Activated naive CD4-positive, alpha-beta T cell treated with anti-CD3 and anti-CD28 coated beads, Interleukin-2, amount 10 ng/mL, durations not matched to agents 7 days and 5 days (primary cell): ENCODE measurements at regions not wholly inside any gene's neighbourhood (a gene's known extent, or its start where the extent isn't known, plus 50 kb on each side); places are given as distances from the start of the nearest gene placed in this dataset.

Source experiments
- CTCF ChIA-PET: fragments of 350-600 bp; sonication (Branson Sonifier 250); formaldehyde crosslinking; loops from one replicate; lab custom pipeline; 2021; ENCODE audit warnings: antibody characterized with exemption; lab: Charles Lee
- DNase-seq: peaks from one replicate; pipeline ENCODE4 v3.0.0-alpha.2; 2020
- H3K27ac Mint-ChIP-seq: one replicate; pipeline ENCODE4 v1.8.0; 2021; ENCODE audit warnings: mild to moderate bottlenecking, moderate library complexity, mixed read lengths
- H3K27me3 Mint-ChIP-seq: one replicate; pipeline ENCODE4 v1.8.0; 2021; ENCODE audit warnings: mild to moderate bottlenecking, mixed read lengths
- H3K36me3 Mint-ChIP-seq: one replicate; pipeline ENCODE4 v1.8.0; 2021; ENCODE audit warnings: mixed read lengths
- H3K4me1 Mint-ChIP-seq: one replicate; pipeline ENCODE4 v1.8.0; 2021; ENCODE audit warnings: mixed read lengths
- H3K4me3 Mint-ChIP-seq: one replicate; pipeline ENCODE4 v1.8.0; 2021; ENCODE audit warnings: mild to moderate bottlenecking, moderate library complexity, mixed read lengths
- H3K9me3 Mint-ChIP-seq: one replicate; pipeline ENCODE4 v1.8.0; 2021; ENCODE audit warnings: mixed read lengths

- Mint-ChIP-seq H3K9me3 (peaks cover 2% of the 10 kb centered on the region), H3K4me3 (no peak overlapping the region), H3K36me3 (no peaks in the 10 kb centered on the region), H3K4me1 (no peaks in the 10 kb centered on the region), H3K27ac (no peak overlapping the region), H3K27me3 (no peaks in the 10 kb centered on the region)
- no peak for DNase-seq
- CTCF ChIA-PET = no interaction called here
Measured at GRCh38 chr3:161969867-161970266, 473.3 kb downstream of the OTOL1 start.

- DNase-seq = no peak
- no peak overlapping the region for H3K27ac Mint-ChIP-seq
- H3K4me3 Mint-ChIP-seq = no peak overlapping the region
- H3K27me3 Mint-ChIP-seq = no peaks in the 10 kb centered on the region
- no peaks in the 10 kb centered on the region for H3K4me1 Mint-ChIP-seq
- CTCF ChIA-PET = no interaction called here
- no peaks in the 10 kb centered on the region for H3K36me3 Mint-ChIP-seq
- H3K9me3 Mint-ChIP-seq = peaks cover 1% of the 10 kb centered on the region
Measured at GRCh38 chr3:161975201-161975600, 478.6 kb downstream of the OTOL1 start.

GRCh38 chr3:161977063-161977462 lies 480.5 kb downstream of the OTOL1 start:
- H3K36me3 Mint-ChIP-seq = no peaks in the 10 kb centered on the region
- DNase-seq = no peak
- peaks cover 1% of the 10 kb centered on the region for H3K9me3 Mint-ChIP-seq
- H3K4me1 Mint-ChIP-seq = no peaks in the 10 kb centered on the region
- H3K27ac Mint-ChIP-seq = no peak overlapping the region
- H3K4me3 Mint-ChIP-seq = no peak overlapping the region
- H3K27me3 Mint-ChIP-seq = no peaks in the 10 kb centered on the region
- CTCF ChIA-PET = no interaction called here

- no peak overlapping the region for H3K27ac Mint-ChIP-seq
- H3K4me1 Mint-ChIP-seq = no peaks in the 10 kb centered on the region
- CTCF ChIA-PET = no interaction called here
- DNase-seq = no peak
- peaks cover 1% of the 10 kb centered on the region for H3K9me3 Mint-ChIP-seq
- H3K36me3 Mint-ChIP-seq = no peaks in the 10 kb centered on the region
- no peaks in the 10 kb centered on the region for H3K27me3 Mint-ChIP-seq
- H3K4me3 Mint-ChIP-seq = no peak overlapping the region
Measured at GRCh38 chr3:161977850-161978249, 481.2 kb downstream of the OTOL1 start.

- no peak overlapping the region for H3K4me3 Mint-ChIP-seq
- no peaks in the 10 kb centered on the region for H3K4me1 Mint-ChIP-seq
- CTCF ChIA-PET = no interaction called here
- H3K9me3 Mint-ChIP-seq = no peaks in the 10 kb centered on the region
- no peaks in the 10 kb centered on the region for H3K36me3 Mint-ChIP-seq
- DNase-seq = no peak
- H3K27ac Mint-ChIP-seq = no peak overlapping the region
- no peaks in the 10 kb centered on the region for H3K27me3 Mint-ChIP-seq
Measured at GRCh38 chr3:161987933-161988332, 491.3 kb downstream of the OTOL1 start.

- CTCF ChIA-PET = no interaction called here
- no peaks in the 10 kb centered on the region for H3K36me3 Mint-ChIP-seq
- no peak overlapping the region for H3K27ac Mint-ChIP-seq
- H3K9me3 Mint-ChIP-seq = no peaks in the 10 kb centered on the region
- no peaks in the 10 kb centered on the region for H3K4me1 Mint-ChIP-seq
- DNase-seq = no peak
- no peaks in the 10 kb centered on the region for H3K27me3 Mint-ChIP-seq
- no peak overlapping the region for H3K4me3 Mint-ChIP-seq
Measured at GRCh38 chr3:161989012-161989411, 492.4 kb downstream of the OTOL1 start.

GRCh38 chr3:161990036-161990435 lies 493.4 kb downstream of the OTOL1 start:
- Mint-ChIP-seq H3K36me3 (no peaks in the 10 kb centered on the region), H3K4me1 (no peaks in the 10 kb centered on the region), H3K27me3 (no peaks in the 10 kb centered on the region), H3K4me3 (no peak overlapping the region), H3K27ac (no peak overlapping the region), H3K9me3 (no peaks in the 10 kb centered on the region)
- CTCF ChIA-PET = no interaction called here
- no peak for DNase-seq

GRCh38 chr3:161991901-161992540 lies 495.4 kb downstream of the OTOL1 start:
- no peak for DNase-seq
- Mint-ChIP-seq H3K4me3 (no peak overlapping the region), H3K36me3 (no peaks in the 10 kb centered on the region), H3K9me3 (no peaks in the 10 kb centered on the region), H3K27ac (no peak overlapping the region), H3K27me3 (no peaks in the 10 kb centered on the region), H3K4me1 (no peaks in the 10 kb centered on the region)
- CTCF ChIA-PET = no interaction called here

GRCh38 chr3:161999846-162000245 lies 503.2 kb downstream of the OTOL1 start:
- no peaks in the 10 kb centered on the region for H3K36me3 Mint-ChIP-seq
- no peaks in the 10 kb centered on the region for H3K4me1 Mint-ChIP-seq
- H3K9me3 Mint-ChIP-seq = peaks cover 18% of the 10 kb centered on the region
- H3K4me3 Mint-ChIP-seq = no peak overlapping the region
- no peaks in the 10 kb centered on the region for H3K27me3 Mint-ChIP-seq
- no peak overlapping the region for H3K27ac Mint-ChIP-seq
- CTCF ChIA-PET = no interaction called here
- DNase-seq = no peak

GRCh38 chr3:162007722-162008121 lies 511.1 kb downstream of the OTOL1 start:
- CTCF ChIA-PET = no interaction called here
- H3K9me3 Mint-ChIP-seq = peaks cover 5% of the 10 kb centered on the region
- H3K4me1 Mint-ChIP-seq = no peaks in the 10 kb centered on the region
- no peak overlapping the region for H3K4me3 Mint-ChIP-seq
- no peak overlapping the region for H3K27ac Mint-ChIP-seq
- H3K36me3 Mint-ChIP-seq = no peaks in the 10 kb centered on the region
- H3K27me3 Mint-ChIP-seq = no peaks in the 10 kb centered on the region
- no peak for DNase-seq

- Mint-ChIP-seq H3K4me1 (no peaks in the 10 kb centered on the region), H3K27ac (no peak overlapping the region), H3K4me3 (no peak overlapping the region), H3K9me3 (peaks cover 3% of the 10 kb centered on the region), H3K27me3 (no peaks in the 10 kb centered on the region), H3K36me3 (no peaks in the 10 kb centered on the region)
- no peak for DNase-seq
- CTCF ChIA-PET = no interaction called here
Measured at GRCh38 chr3:162012633-162013032, 516.0 kb downstream of the OTOL1 start.

GRCh38 chr3:162014284-162014683 lies 517.7 kb downstream of the OTOL1 start:
- H3K27me3 Mint-ChIP-seq = no peaks in the 10 kb centered on the region
- H3K27ac Mint-ChIP-seq = no peak overlapping the region
- no peaks in the 10 kb centered on the region for H3K36me3 Mint-ChIP-seq
- CTCF ChIA-PET = no interaction called here
- H3K4me1 Mint-ChIP-seq = no peaks in the 10 kb centered on the region
- no peak overlapping the region for H3K4me3 Mint-ChIP-seq
- no peak for DNase-seq
- peaks cover 3% of the 10 kb centered on the region for H3K9me3 Mint-ChIP-seq

GRCh38 chr3:162015856-162016255 lies 519.2 kb downstream of the OTOL1 start:
- CTCF ChIA-PET = no interaction called here
- no peak for DNase-seq

GRCh38 chr3:162019817-162020216 lies 523.2 kb downstream of the OTOL1 start:
- Mint-ChIP-seq H3K27me3 (no peaks in the 10 kb centered on the region), H3K4me1 (no peaks in the 10 kb centered on the region), H3K36me3 (no peaks in the 10 kb centered on the region), H3K4me3 (no peak overlapping the region), H3K9me3 (peaks cover 2% of the 10 kb centered on the region), H3K27ac (no peak overlapping the region)
- no peak for DNase-seq
- CTCF ChIA-PET = no interaction called here

More at GRCh38 chr3:162015856-162016255, 519.2 kb downstream of the OTOL1 start:
- Mint-ChIP-seq H3K27me3 (no peaks in the 10 kb centered on the region), H3K4me3 (no peak overlapping the region), H3K9me3 (peaks cover 4% of the 10 kb centered on the region), H3K36me3 (no peaks in the 10 kb centered on the region), H3K27ac (no peak overlapping the region), H3K4me1 (no peaks in the 10 kb centered on the region)

GRCh38 chr3:162021206-162021605 lies 524.6 kb downstream of the OTOL1 start:
- no peak overlapping the region for H3K27ac Mint-ChIP-seq
- H3K27me3 Mint-ChIP-seq = no peaks in the 10 kb centered on the region
- peaks cover 2% of the 10 kb centered on the region for H3K9me3 Mint-ChIP-seq

GRCh38 chr3:162022911-162023310 lies 526.3 kb downstream of the OTOL1 start:
- Mint-ChIP-seq H3K36me3 (no peaks in the 10 kb centered on the region), H3K27me3 (no peaks in the 10 kb centered on the region), H3K27ac (no peak overlapping the region), H3K4me1 (no peaks in the 10 kb centered on the region), H3K9me3 (peaks cover 2% of the 10 kb centered on the region), H3K4me3 (no peak overlapping the region)
- CTCF ChIA-PET = no interaction called here
- DNase-seq = no peak

More at GRCh38 chr3:162021206-162021605, 524.6 kb downstream of the OTOL1 start:
- no peak overlapping the region for H3K4me3 Mint-ChIP-seq
- DNase-seq = no peak
- CTCF ChIA-PET = no interaction called here
- no peaks in the 10 kb centered on the region for H3K4me1 Mint-ChIP-seq
- H3K36me3 Mint-ChIP-seq = no peaks in the 10 kb centered on the region
